LNCAP (cell line): ENCODE measurements at regions not wholly inside any gene's neighbourhood (a gene's known extent, or its start where the extent isn't known, plus 50 kb on each side); places are given as distances from the start of the nearest gene placed in this dataset.

Experiments
- TF ChIP-seq, protein P1 (sequence below): fragments of 450-650 bp; IDR thresholded peaks from 2 replicates; pipeline ENCODE4 v1.5.1; 2017; ENCODE audit warnings: mild to moderate bottlenecking

DNA sequence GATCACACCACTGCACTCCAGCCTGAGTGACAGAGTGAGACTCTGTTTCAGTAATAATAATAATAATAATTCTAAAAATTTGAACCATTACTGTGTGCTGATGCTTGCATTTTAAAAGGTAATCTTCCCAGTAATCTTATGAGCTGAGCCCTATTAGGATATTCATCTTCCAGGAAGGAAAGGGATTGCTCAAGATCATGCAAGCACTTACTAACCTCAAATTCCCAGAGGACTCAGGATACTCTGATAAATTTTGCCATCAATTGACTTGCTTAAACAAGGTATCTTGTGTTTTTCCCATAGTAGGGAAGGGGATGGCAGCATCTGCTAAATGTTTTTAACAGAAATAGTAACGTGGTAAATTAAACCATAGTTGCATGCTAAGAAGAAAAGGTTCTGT is 176.4 kb upstream of the MRPS30 start:
- TF ChIP-seq, protein P1, sequence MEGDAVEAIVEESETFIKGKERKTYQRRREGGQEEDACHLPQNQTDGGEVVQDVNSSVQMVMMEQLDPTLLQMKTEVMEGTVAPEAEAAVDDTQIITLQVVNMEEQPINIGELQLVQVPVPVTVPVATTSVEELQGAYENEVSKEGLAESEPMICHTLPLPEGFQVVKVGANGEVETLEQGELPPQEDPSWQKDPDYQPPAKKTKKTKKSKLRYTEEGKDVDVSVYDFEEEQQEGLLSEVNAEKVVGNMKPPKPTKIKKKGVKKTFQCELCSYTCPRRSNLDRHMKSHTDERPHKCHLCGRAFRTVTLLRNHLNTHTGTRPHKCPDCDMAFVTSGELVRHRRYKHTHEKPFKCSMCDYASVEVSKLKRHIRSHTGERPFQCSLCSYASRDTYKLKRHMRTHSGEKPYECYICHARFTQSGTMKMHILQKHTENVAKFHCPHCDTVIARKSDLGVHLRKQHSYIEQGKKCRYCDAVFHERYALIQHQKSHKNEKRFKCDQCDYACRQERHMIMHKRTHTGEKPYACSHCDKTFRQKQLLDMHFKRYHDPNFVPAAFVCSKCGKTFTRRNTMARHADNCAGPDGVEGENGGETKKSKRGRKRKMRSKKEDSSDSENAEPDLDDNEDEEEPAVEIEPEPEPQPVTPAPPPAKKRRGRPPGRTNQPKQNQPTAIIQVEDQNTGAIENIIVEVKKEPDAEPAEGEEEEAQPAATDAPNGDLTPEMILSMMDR, result no peak

DNA sequence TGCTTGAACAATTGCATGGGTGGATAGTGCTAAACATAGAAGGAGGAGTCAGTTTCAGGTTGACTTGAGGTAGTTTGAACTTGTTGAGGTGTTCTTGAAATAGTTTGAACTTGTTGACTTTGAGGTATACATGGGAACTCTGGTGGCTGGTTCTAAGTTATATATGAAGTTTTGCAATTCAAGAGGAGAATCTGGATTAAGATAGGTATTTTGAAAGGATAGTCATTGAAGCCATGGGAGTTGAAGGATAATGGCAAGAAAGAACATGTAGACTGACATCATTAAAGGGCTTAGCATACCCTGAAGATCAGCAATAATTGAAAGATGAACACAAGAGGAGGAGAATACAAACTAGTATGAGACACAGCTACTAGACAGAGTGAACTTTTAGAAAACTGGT is 181.9 kb upstream of the MRPS30 start:
- TF ChIP-seq, protein P1, result no peak

DNA sequence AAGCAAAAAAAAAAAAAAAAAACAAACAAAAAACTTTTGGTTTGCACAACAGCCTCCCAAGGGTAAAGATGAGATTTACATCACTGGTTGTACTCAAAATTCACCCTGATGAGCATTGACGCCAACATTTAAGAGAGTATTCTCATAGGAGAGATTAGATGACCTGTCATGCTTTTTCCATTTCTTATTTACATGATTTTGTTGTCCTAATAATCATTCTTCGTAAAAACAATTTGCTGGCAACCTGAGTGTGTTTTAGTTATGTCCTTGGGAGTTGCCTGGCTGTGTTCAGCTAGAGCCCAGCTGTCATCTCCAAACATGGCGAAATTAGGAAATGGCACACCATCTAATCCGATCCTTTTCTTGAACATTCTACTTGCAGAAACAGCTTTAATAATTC is 186.4 kb upstream of the MRPS30 start:
- TF ChIP-seq, protein P1, result no peak

DNA sequence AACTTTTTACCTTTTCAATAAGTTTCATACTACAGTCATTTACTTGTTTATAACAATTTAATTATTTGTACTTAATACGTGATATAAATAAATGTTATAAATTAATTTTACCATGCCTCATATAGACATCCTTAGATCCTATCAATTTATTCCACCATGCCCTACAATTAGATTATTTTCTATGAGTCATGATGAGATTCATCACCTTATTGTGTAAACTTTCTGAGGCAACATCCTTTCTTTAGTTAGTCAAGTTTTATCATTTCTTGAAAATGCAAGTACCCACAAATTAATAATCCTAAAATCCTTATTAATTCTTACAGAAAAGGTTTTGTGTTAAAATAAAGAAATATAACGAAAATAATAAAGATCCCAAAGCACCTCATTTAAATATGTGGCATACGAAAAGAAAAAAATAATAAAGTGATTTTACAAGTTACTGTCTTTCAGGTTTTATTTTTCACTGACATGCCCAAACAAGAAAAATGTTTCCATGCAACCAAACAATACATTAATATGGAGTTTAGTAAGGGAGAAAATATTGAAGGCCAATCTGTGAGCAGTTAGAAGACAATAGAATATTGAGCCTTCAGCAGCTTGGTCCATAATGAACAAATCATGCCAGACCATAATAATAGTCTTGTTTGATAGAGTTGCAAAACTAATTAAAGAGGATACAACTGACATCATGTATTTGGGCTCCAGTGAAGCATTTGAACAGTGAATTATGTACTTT is 188.7 kb upstream of the MRPS30 start:
- TF ChIP-seq, protein P1, result no peak

DNA sequence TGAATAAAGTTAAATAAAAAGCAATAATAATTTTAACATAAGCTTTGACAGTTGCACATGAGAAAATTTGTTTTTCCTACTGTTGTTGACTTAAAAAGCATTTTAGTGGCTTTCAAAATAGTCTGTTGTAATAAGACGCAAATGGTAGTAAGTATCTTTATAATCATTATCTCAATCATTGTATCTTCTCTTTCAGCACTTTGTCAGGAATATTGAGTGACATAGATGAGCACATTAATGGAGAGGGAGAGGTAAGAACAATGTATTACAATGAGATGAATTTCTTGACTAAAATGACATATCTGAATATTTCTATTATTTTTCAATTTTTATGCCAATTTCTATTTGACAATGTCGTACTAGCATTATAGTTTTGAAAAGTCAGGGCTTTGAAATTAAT is 193.9 kb upstream of the MRPS30 start:
- TF ChIP-seq, protein P1, result no peak

DNA sequence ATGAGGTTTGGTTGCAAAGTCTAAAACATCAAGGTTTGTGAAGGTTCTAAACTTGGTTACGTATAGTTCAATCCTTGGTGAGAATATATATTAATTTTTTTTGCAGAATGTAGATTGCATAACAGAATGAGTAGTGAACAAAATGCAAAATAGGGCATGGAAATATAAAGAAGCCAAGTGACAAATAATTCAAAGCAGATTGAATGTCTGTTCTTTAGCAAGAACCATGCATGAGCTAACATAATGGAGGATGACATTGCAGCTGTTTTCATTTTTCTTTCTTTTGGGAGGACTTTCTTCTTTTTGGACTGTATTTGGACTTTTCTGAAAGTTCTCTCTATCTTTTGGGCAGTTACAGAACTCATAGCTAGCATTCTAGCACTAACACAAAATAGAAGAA is 194.8 kb upstream of the MRPS30 start:
- TF ChIP-seq, protein P1, result no peak

DNA sequence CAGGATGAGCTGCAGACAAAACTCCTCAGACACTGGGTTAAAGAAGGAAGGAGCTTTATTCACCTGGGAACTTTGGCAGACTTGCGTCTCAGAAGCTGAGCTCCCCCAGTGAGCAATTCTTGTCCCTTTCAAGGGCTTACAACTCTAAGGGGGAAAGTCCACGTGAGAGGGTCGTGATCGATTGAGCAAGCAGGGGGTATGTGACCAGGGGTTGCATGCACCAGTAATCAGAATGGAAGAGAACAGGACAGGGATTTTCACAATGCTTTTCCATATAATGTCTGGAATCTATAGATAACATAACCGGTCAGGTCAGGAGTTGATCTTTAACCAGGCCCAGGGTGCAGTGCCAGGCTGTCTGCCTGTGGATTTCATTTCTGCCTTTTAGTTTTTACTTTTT is 202.8 kb upstream of the MRPS30 start:
- TF ChIP-seq, protein P1, result no peak
